DOHH2 (cell line): ENCODE measurements at regions not wholly inside any gene's neighbourhood (a gene's known extent, or its start where the extent isn't known, plus 50 kb on each side); places are given as distances from the start of the nearest gene placed in this dataset.

Source experiments
- H3F3A ChIP-seq: fragments of 200-600 bp; sonication (generic), shearing (Covaris generic); 2 replicates; pipeline ENCODE4 v1.6.0; 2016; ENCODE audit warnings: antibody characterized with exemption, mild to moderate bottlenecking; ENCODE audit not compliant: control insufficient read depth, insufficient read depth
- H3K27ac ChIP-seq: fragments of 200-600 bp; sonication (generic); 2 replicates; pipeline ENCODE4 v1.5.1; 2014; ENCODE audit warnings: low read depth, mild to moderate bottlenecking, low read length, moderate library complexity
- H3K27me3 ChIP-seq: fragments of 200-600 bp; sonication (generic); 2 replicates; pipeline ENCODE4 v1.6.1; 2014; ENCODE audit warnings: mild to moderate bottlenecking, low read length, mixed read lengths; ENCODE audit not compliant: control insufficient read depth
- H3K36me3 ChIP-seq: fragments of 200-600 bp; sonication (generic); 2 replicates; pipeline ENCODE4 v1.6.1; 2014; ENCODE audit warnings: mild to moderate bottlenecking, low read length, moderate library complexity, mixed read lengths; ENCODE audit not compliant: control insufficient read depth
- H3K4me1 ChIP-seq: fragments of 200-600 bp; sonication (generic); 2 replicates; pipeline ENCODE4 v1.6.1; 2014; ENCODE audit warnings: mild to moderate bottlenecking, low read length, mixed read lengths; ENCODE audit not compliant: control insufficient read depth
- H3K4me2 ChIP-seq: fragments of 200-600 bp; sonication (generic); 2 replicates; pipeline ENCODE4 v1.6.0; 2014; ENCODE audit warnings: mild to moderate bottlenecking, low read length, moderate library complexity
- H3K4me3 ChIP-seq: fragments of 200-600 bp; sonication (generic); 2 replicates; pipeline ENCODE4 v1.5.1; 2014; ENCODE audit warnings: mild to moderate bottlenecking, low read length, mixed read lengths
- H3K79me2 ChIP-seq: fragments of 200-600 bp; sonication (generic); 2 replicates; pipeline ENCODE4 v1.6.1; 2014; ENCODE audit warnings: mild to moderate bottlenecking, low read length, mixed read lengths; ENCODE audit not compliant: control insufficient read depth
- H3K9me2 ChIP-seq: fragments of 200-600 bp; sonication (generic); replicated peaks from 2 replicates; pipeline ENCODE4 v1.6.1; 2014; ENCODE audit warnings: mild to moderate bottlenecking, low read length, mixed read lengths; ENCODE audit not compliant: control insufficient read depth
- H3K9me3 ChIP-seq: fragments of 200-600 bp; sonication (generic); 2 replicates; pipeline ENCODE4 v1.6.1; 2014; ENCODE audit warnings: antibody characterized with exemption, low read length, mixed read lengths; ENCODE audit not compliant: control insufficient read depth, insufficient read depth
- H4K20me1 ChIP-seq: fragments of 200-600 bp; sonication (generic); 2 replicates; pipeline ENCODE4 v1.6.0; 2014; ENCODE audit warnings: low read depth, mild to moderate bottlenecking, antibody characterized with exemption, low read length, moderate library complexity; ENCODE audit not compliant: control insufficient read depth, insufficient read depth
- CTCF ChIP-seq: fragments of 200-600 bp; sonication (generic); IDR thresholded peaks from one replicate; pipeline ENCODE4 v1.5.1; 2014; ENCODE audit warnings: antibody characterized with exemption, mild to moderate bottlenecking, low read depth, low read length; ENCODE audit not compliant: poor library complexity, severe bottlenecking
- EZH2phosphoT487 ChIP-seq: fragments of 200-600 bp; sonication (generic); IDR thresholded peaks from 2 replicates; pipeline ENCODE4 v1.6.1; 2017; ENCODE audit warnings: borderline replicate concordance, mild to moderate bottlenecking, antibody characterized with exemption, low read length, moderate library complexity, mixed read lengths

- Histone ChIP-seq H3K9me2 (no peaks in the 10 kb centered on the region), H3K27ac (no peak overlapping the region), H3K79me2 (no peaks in the 10 kb centered on the region), H3K9me3 (no peaks in the 10 kb centered on the region), H3K4me1 (no peaks in the 10 kb centered on the region), H3K27me3 (no peaks in the 10 kb centered on the region), H3K4me2 (no peak overlapping the region), H3K4me3 (no peak overlapping the region), H3K36me3 (no peaks in the 10 kb centered on the region), H4K20me1 (no peaks in the 10 kb centered on the region), H3F3A (no peaks in the 10 kb centered on the region)
- no peak for TF ChIP-seq EZH2phosphoT487
- no peak for TF ChIP-seq CTCF
These were observed 112.1 kb downstream of the GLI2 start for GRCh38 chr2:120847700-120848321.

- no peaks in the 10 kb centered on the region for H3K27me3 ChIP-seq
- H3K9me3 ChIP-seq = no peaks in the 10 kb centered on the region
- H3K79me2 ChIP-seq = no peaks in the 10 kb centered on the region
- no peaks in the 10 kb centered on the region for H3K4me1 ChIP-seq
- H3K4me2 ChIP-seq = no peak overlapping the region
- no peaks in the 10 kb centered on the region for H3K9me2 ChIP-seq
- no peaks in the 10 kb centered on the region for H3F3A ChIP-seq
- no peak overlapping the region for H3K4me3 ChIP-seq
- no peaks in the 10 kb centered on the region for H4K20me1 ChIP-seq
- TF ChIP-seq EZH2phosphoT487 (no peak), CTCF (no peak)
- H3K36me3 ChIP-seq = no peaks in the 10 kb centered on the region
- no peak overlapping the region for H3K27ac ChIP-seq
These were observed 113.6 kb downstream of the GLI2 start for GRCh38 chr2:120849278-120849677.

- no peaks in the 10 kb centered on the region for H3F3A ChIP-seq
- TF ChIP-seq EZH2phosphoT487 (no peak), CTCF (no peak)
- no peaks in the 10 kb centered on the region for H3K4me1 ChIP-seq
- H3K4me2 ChIP-seq = no peak overlapping the region
- no peaks in the 10 kb centered on the region for H4K20me1 ChIP-seq
- no peaks in the 10 kb centered on the region for H3K27me3 ChIP-seq
- no peaks in the 10 kb centered on the region for H3K9me3 ChIP-seq
- no peaks in the 10 kb centered on the region for H3K36me3 ChIP-seq
- no peak overlapping the region for H3K27ac ChIP-seq
- no peak overlapping the region for H3K4me3 ChIP-seq
- H3K79me2 ChIP-seq = no peaks in the 10 kb centered on the region
- H3K9me2 ChIP-seq = no peaks in the 10 kb centered on the region
These were observed 114.9 kb downstream of the GLI2 start for GRCh38 chr2:120850551-120850950.
